ENCODE measurements at regions not wholly inside any gene's neighbourhood (a gene's known extent, or its start where the extent isn't known, plus 50 kb on each side); places are given as distances from the start of the nearest gene placed in this dataset.

GRCh38 chr2:239839306-239839705 is 185.8 kb downstream of the NDUFA10 start:
- H3K36me3 Mint-ChIP-seq (ENCODE audit: low read depth, unreplicated experiment) = no peaks in the 10 kb centered on the region
- H3K27me3 Mint-ChIP-seq (ENCODE audit: unreplicated experiment) = no peaks in the 10 kb centered on the region
- no peaks in the 10 kb centered on the region for H3K4me1 Mint-ChIP-seq (ENCODE audit: unreplicated experiment)
- no peak overlapping the region for H3K27ac Mint-ChIP-seq (ENCODE audit: unreplicated experiment)
- H3K4me3 Mint-ChIP-seq (ENCODE audit: unreplicated experiment) = no peak overlapping the region
- TF ChIP-seq CTCF (IDR thresholded peaks at IDR 0.05; ENCODE audit: unreplicated experiment) = no peak
- DNase-seq (ENCODE audit: low spot score) = no peak
- peaks cover 4% of the 10 kb centered on the region for H3K9me3 Mint-ChIP-seq (ENCODE audit: unreplicated experiment)

DNA sequence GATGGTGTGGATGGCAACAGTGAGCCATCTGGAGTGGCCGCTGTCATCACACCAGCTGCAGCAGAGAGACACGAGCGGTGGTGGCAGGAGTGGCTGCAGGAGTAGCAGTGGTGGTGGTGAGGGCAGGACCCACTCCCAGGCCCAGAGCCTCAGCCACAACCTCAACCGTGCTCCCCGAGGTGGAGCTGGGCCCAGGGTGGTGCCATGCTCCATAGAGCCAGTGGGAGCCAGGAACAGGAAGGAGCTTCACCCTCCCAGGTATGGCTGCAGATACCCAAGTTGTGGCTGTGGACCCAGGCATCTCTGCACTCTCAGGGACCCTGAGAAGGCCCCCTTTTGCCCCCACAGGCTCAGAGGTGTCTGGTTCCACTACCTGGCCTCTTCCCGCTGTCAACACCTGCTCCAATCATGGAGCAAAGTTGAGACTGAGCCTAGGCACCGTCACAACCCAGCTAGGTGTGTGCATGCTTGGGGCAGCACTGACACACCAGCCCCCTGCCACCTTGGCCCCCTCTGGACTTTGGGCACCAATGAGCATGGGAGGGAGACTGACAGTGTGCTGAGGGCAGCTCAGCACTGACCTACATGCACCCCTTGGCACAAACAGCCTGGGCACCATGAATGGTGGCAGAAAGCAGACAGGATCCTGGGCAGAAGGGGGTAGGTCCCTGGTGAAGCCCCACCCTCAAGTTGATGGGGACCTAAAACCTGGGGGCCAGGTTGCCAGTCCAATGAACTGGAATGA is 188.9 kb downstream of the NDUFA10 start:
- H3K27me3 Mint-ChIP-seq (ENCODE audit: unreplicated experiment) = peaks cover 6% of the 10 kb centered on the region
- peaks cover 24% of the 10 kb centered on the region for H3K4me1 Mint-ChIP-seq (ENCODE audit: unreplicated experiment)
- TF ChIP-seq CTCF (IDR thresholded peaks at IDR 0.05; ENCODE audit: unreplicated experiment) = no peak
- H3K4me3 Mint-ChIP-seq (ENCODE audit: unreplicated experiment) = no peak overlapping the region
- no peak for DNase-seq (ENCODE audit: low spot score)
- H3K9me3 Mint-ChIP-seq (ENCODE audit: unreplicated experiment) = peaks cover 4% of the 10 kb centered on the region
- H3K36me3 Mint-ChIP-seq (ENCODE audit: low read depth, unreplicated experiment) = peaks cover 6% of the 10 kb centered on the region
- no peak overlapping the region for H3K27ac Mint-ChIP-seq (ENCODE audit: unreplicated experiment)

- TF ChIP-seq CTCF (IDR thresholded peaks at IDR 0.05; ENCODE audit: unreplicated experiment) = no peak
- Mint-ChIP-seq H3K27me3 (ENCODE audit: unreplicated experiment) (peaks cover 6% of the 10 kb centered on the region), H3K9me3 (ENCODE audit: unreplicated experiment) (peaks cover 4% of the 10 kb centered on the region), H3K4me1 (ENCODE audit: unreplicated experiment) (peaks cover 35% of the 10 kb centered on the region), H3K36me3 (ENCODE audit: low read depth, unreplicated experiment) (peaks cover 6% of the 10 kb centered on the region), H3K27ac (ENCODE audit: unreplicated experiment) (peak overlapping the region; percentile 52), H3K4me3 (ENCODE audit: unreplicated experiment) (no peak overlapping the region)
- DNase-seq (ENCODE audit: low spot score) = no peak
Measured at GRCh38 chr2:239835056-239835455, 190.1 kb downstream of the NDUFA10 start.

GRCh38 chr2:239834143-239834542 is 191.0 kb downstream of the NDUFA10 start:
- TF ChIP-seq CTCF (IDR thresholded peaks at IDR 0.05; ENCODE audit: unreplicated experiment) = no peak
- peaks cover 11% of the 10 kb centered on the region for H3K36me3 Mint-ChIP-seq (ENCODE audit: low read depth, unreplicated experiment)
- H3K27ac Mint-ChIP-seq (ENCODE audit: unreplicated experiment) = no peak overlapping the region
- H3K27me3 Mint-ChIP-seq (ENCODE audit: unreplicated experiment) = peaks cover 11% of the 10 kb centered on the region
- peaks cover 44% of the 10 kb centered on the region for H3K4me1 Mint-ChIP-seq (ENCODE audit: unreplicated experiment)
- DNase-seq (ENCODE audit: low spot score) = no peak
- H3K9me3 Mint-ChIP-seq (ENCODE audit: unreplicated experiment) = peaks cover 4% of the 10 kb centered on the region
- no peak overlapping the region for H3K4me3 Mint-ChIP-seq (ENCODE audit: unreplicated experiment)

DNA sequence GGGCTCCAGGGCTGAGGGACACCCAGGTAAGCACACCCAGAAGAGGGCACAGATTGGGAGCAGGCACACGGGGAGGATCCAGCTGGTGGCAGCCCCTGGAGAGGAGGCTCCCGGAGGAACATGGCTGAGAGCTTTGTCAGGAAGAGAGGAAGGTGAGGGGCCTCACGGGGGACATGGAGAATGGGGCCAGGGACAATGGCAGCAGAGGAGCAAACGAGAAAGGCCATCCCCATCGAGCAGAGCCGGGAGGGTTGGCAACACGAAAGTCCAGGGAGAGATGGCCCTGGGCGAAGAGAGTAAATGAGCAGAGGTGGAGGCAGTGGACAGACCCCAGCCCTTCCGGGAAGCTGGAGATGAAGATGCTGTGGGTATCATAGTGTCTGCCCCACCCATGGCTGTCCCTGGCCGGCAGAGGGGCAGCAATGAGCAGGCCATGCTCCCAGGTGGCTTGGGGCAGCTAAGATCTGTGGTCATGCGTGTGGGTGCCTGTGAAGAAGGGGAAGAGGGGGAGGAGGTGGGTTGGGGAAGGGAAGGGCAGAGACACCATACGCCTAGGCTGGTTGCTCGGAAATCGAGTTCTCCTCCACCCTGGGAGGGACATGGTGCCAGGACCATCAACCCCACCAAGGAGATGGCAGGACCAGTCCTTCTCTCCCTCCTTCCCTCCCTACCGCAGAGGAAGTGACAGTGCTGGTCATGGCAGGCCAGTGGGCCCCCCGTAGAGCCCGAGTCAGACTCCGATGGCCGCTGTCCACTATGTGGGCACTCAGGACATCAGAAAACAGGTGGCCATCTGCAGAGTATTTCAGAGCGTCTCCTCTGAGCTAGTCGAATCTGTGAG is 191.7 kb downstream of the NDUFA10 start:
- no peak for TF ChIP-seq CTCF (IDR thresholded peaks at IDR 0.05; ENCODE audit: unreplicated experiment)
- H3K27me3 Mint-ChIP-seq (ENCODE audit: unreplicated experiment) = peaks cover 11% of the 10 kb centered on the region
- peaks cover 4% of the 10 kb centered on the region for H3K9me3 Mint-ChIP-seq (ENCODE audit: unreplicated experiment)
- no peak for DNase-seq (ENCODE audit: low spot score)
- H3K36me3 Mint-ChIP-seq (ENCODE audit: low read depth, unreplicated experiment) = peaks cover 11% of the 10 kb centered on the region
- H3K4me1 Mint-ChIP-seq (ENCODE audit: unreplicated experiment) = peaks cover 45% of the 10 kb centered on the region
- H3K4me3 Mint-ChIP-seq (ENCODE audit: unreplicated experiment) = no peak overlapping the region
- no peak overlapping the region for H3K27ac Mint-ChIP-seq (ENCODE audit: unreplicated experiment)

Data from endothelial cell (in vitro differentiated cells).